Ishikawa (cell line): ENCODE measurements at regions not wholly inside any gene's neighbourhood (a gene's known extent, or its start where the extent isn't known, plus 50 kb on each side); places are given as distances from the start of the nearest gene placed in this dataset.

Experiments used
- CEBPB ChIP-seq: IDR thresholded peaks from 2 replicates; pipeline ENCODE4 v1.6.1; 2012
- CREB1 ChIP-seq: IDR thresholded peaks from 2 replicates; pipeline ENCODE4 v1.6.1; 2012; ENCODE audit warnings: low read depth
- EGR1 ChIP-seq: IDR thresholded peaks from 2 replicates; pipeline ENCODE4 v1.6.1; 2012
- EP300 ChIP-seq: IDR thresholded peaks from 2 replicates; pipeline ENCODE4 v1.6.1; 2012; ENCODE audit warnings: borderline replicate concordance
- FOXM1 ChIP-seq: IDR thresholded peaks from 2 replicates; pipeline ENCODE4 v1.6.1; 2012; ENCODE audit warnings: low read depth, borderline replicate concordance
- NFIC ChIP-seq: IDR thresholded peaks from 2 replicates; pipeline ENCODE4 v1.6.1; 2012
- RAD21 ChIP-seq: IDR thresholded peaks from 2 replicates; pipeline ENCODE4 v1.6.1; 2012; ENCODE audit warnings: low read depth
- TAF1 ChIP-seq: IDR thresholded peaks from 2 replicates; pipeline ENCODE4 v1.6.1; 2012; ENCODE audit warnings: low read depth, mild to moderate bottlenecking
- TCF12 ChIP-seq: IDR thresholded peaks from 2 replicates; pipeline ENCODE4 v1.6.1; 2012; ENCODE audit warnings: low read depth
- TEAD4 ChIP-seq: IDR thresholded peaks from 2 replicates; pipeline ENCODE4 v1.6.1; 2012
- YY1 ChIP-seq: IDR thresholded peaks from 2 replicates; pipeline ENCODE4 v1.6.1; 2012; ENCODE audit warnings: low read depth
- ZBTB7A ChIP-seq: IDR thresholded peaks from 2 replicates; pipeline ENCODE4 v1.6.1; 2012; ENCODE audit warnings: low read depth
- TF ChIP-seq, protein P1 (sequence below): IDR thresholded peaks from 2 replicates; pipeline ENCODE4 v1.6.1; 2012; ENCODE audit warnings: low read depth, mild to moderate bottlenecking
- TF ChIP-seq, protein P2 (sequence below): IDR thresholded peaks from 2 replicates; pipeline ENCODE4 v1.6.1; 2012
- TF ChIP-seq, protein P3 (sequence below): IDR thresholded peaks from 2 replicates; pipeline ENCODE4 v1.6.1; 2012

DNA sequence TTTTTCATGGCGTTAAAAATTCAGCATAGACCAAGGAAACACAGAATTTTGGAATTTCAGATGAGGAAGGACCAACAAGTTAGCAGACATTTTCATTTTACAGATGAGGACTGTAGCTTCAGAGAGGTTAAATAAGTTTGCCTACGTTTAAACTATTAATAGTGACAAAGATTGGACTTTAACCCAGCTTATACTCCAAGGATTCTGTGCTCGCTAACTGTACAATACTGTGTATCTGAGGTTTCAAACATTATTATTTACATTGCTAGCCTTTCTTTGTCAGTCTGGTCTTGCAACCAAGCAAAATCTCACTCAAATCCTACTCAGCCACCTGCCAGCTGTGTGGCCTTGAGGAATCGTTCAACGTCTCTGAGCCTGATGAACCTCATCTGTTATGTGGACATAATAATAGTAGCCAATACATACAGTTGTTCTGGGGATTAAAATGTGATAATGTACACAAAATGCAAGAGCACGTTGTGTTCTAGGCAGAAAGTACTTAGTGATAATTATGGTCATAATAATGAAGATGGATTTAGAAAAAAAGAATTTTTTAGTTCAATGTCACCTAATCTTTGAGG, 462.4 kb upstream of the TRIB2 start:
- no peak for TF ChIP-seq ZBTB7A
- no peak for TF ChIP-seq TCF12
- TF ChIP-seq EGR1, result no peak
- TF ChIP-seq FOXM1, result no peak
- TF ChIP-seq EP300, result no peak
- TF ChIP-seq, protein P1, sequence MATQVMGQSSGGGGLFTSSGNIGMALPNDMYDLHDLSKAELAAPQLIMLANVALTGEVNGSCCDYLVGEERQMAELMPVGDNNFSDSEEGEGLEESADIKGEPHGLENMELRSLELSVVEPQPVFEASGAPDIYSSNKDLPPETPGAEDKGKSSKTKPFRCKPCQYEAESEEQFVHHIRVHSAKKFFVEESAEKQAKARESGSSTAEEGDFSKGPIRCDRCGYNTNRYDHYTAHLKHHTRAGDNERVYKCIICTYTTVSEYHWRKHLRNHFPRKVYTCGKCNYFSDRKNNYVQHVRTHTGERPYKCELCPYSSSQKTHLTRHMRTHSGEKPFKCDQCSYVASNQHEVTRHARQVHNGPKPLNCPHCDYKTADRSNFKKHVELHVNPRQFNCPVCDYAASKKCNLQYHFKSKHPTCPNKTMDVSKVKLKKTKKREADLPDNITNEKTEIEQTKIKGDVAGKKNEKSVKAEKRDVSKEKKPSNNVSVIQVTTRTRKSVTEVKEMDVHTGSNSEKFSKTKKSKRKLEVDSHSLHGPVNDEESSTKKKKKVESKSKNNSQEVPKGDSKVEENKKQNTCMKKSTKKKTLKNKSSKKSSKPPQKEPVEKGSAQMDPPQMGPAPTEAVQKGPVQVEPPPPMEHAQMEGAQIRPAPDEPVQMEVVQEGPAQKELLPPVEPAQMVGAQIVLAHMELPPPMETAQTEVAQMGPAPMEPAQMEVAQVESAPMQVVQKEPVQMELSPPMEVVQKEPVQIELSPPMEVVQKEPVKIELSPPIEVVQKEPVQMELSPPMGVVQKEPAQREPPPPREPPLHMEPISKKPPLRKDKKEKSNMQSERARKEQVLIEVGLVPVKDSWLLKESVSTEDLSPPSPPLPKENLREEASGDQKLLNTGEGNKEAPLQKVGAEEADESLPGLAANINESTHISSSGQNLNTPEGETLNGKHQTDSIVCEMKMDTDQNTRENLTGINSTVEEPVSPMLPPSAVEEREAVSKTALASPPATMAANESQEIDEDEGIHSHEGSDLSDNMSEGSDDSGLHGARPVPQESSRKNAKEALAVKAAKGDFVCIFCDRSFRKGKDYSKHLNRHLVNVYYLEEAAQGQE, result no peak
- TF ChIP-seq YY1, result no peak
- no peak for TF ChIP-seq TEAD4
- TF ChIP-seq, protein P2, sequence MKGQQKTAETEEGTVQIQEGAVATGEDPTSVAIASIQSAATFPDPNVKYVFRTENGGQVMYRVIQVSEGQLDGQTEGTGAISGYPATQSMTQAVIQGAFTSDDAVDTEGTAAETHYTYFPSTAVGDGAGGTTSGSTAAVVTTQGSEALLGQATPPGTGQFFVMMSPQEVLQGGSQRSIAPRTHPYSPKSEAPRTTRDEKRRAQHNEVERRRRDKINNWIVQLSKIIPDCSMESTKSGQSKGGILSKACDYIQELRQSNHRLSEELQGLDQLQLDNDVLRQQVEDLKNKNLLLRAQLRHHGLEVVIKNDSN, result no peak
- no peak for TF ChIP-seq CEBPB
- no peak for TF ChIP-seq RAD21
- no peak for TF ChIP-seq CREB1
- no peak for TF ChIP-seq TAF1
- TF ChIP-seq, protein P3, sequence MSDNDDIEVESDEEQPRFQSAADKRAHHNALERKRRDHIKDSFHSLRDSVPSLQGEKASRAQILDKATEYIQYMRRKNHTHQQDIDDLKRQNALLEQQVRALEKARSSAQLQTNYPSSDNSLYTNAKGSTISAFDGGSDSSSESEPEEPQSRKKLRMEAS, result no peak
- TF ChIP-seq NFIC, result no peak

DNA sequence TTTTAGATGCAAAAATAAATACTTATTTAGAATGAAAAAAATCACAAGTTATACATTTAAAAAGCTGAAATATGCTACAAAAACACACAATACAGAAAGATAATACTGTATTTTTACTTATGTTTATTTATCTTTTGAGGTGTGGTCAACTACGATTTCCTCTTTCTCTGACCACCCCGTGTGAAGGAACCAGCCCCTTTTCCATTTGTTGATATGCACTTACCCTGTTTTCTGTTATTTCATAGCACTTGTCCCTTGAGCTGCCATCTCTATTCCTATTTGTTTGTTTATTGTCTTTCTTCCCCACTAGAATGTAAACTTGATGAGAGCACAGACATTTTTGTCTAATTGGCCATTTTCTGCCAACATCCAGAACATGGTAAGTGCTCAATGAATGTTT, 460.5 kb upstream of the TRIB2 start:
- no peak for TF ChIP-seq NFIC
- TF ChIP-seq, protein P3, result no peak
- TF ChIP-seq RAD21, result no peak
- no peak for TF ChIP-seq CEBPB
- TF ChIP-seq, protein P2, result no peak
- TF ChIP-seq TEAD4, result no peak
- no peak for TF ChIP-seq EGR1
- no peak for TF ChIP-seq ZBTB7A
- no peak for TF ChIP-seq CREB1
- TF ChIP-seq, protein P1, result no peak
- no peak for TF ChIP-seq TCF12
- TF ChIP-seq TAF1, result no peak
- no peak for TF ChIP-seq EP300
- TF ChIP-seq YY1, result no peak
- TF ChIP-seq FOXM1, result no peak

DNA sequence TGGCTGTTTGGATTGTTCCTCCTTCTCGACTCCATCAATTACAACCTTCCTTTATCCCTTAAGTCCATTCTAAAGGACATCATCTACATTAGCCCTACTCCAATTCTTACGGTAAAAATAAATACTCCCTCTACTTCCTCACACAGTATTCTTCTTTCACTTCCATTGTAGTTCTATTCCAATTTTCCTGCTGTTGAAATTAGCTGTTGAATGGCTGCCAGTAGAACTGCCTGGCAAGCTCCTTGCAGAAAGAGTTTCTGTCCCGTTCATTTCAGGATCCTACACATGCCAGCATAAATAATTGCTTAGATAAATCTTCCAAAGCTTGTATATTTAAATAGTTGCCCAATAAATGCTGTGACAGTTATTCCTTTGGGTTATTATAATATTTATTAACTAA, 459.3 kb upstream of the TRIB2 start:
- TF ChIP-seq, protein P3, result no peak

DNA sequence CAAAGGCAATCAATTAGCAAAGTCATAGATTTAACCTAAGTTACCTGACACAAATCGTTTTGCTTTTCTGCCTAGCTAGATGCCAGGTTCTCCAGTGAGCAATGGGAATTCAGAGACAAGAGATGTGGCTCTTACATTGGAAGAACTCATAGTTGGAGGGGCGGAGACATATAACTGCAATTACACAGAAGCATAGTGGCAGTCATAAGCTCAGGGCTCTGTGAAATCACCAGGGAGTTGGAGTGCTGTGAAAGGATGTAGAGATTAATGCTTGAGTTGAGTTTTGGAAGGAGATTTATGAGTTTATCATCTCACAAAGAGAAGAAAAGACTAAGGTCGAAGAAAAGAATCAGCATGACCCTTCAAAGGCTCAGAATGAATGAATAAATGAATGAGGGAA, 457.2 kb upstream of the TRIB2 start:
- TF ChIP-seq, protein P1, result no peak
- TF ChIP-seq ZBTB7A (no peak), TAF1 (no peak), CEBPB (no peak), TCF12 (no peak), EP300 (no peak), NFIC (no peak), RAD21 (no peak), FOXM1 (no peak)
